ENCODE measurements at regions not wholly inside any gene's neighbourhood (a gene's known extent, or its start where the extent isn't known, plus 50 kb on each side); places are given as distances from the start of the nearest gene placed in this dataset.

DNA sequence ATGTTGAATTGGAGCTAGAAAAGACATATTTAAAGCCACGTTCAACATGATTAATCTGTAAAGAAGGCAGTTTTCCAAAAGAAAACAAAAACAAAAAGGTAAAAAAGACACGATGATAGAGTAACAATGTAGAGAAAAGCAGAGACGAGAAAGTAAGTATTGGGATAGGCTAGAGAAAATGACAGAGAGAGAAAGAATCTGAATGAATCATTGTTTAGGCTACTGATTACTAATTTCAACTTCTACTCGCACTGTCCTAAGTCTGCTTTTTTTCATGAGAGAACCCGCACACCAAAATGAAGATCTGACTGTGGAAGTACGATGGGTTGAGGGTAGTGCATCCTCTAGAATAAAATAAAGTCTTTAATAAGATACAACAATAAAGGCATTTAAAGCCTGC is 1599.2 kb upstream of the TMEFF2 start:
- DNase-seq = no peak

DNA sequence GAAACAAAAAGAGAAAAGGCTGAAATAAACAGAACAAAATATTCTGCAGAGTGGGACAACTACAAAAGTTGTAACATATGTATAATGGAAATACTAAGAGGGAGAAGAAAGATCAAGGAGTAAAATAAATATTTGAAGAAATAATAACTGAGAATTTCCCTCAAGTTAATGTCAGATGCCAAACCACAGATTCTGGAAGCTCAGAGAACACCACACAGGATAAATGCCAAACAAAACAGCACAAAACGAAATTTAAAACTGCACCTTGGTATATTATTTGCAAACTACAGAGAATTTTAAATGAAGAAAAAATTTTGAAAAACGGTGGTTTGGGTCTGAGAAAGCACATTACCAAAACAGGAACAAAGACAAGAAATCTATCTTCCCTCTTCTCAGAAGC is 1588.9 kb upstream of the TMEFF2 start:
- DNase-seq = no peak

DNA sequence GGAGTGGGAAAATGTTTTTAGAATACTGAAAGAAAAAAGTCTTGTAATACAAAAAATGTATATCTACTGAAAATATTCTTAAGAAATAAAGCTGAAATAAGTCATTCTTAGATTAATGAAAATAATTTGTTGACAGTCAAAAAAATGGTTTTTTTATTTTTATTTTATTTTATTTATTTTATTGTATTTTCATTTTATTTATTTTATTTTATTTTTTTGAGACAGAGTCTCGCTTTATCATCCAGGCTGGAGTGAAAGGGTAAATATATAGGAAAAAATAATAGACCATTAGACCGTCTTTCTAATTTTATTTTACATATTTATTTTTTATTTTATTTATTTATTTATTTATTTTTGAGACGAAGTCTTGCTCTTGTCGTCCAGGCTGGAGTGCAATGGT is 1583.6 kb upstream of the TMEFF2 start:
- no peak for DNase-seq

DNA sequence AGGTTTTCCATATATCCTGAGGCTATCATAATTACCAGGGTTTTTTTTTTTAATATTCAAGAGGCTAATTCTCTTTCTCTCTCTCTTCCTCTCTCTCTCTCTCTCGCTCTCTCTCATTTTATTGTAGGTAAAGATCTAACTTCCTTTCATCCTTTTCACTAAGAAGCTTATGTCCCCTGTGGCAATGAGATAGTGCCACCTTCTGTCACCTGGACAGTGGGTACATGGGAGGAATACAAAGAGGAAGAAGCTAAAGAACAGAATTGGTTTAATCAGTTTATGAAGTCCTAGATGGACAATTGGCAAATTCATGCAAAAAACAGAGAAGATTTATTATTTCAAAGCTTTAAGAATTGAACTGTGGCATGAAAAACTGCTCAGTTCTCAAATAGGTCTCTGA is 1582.3 kb upstream of the TMEFF2 start:
- DNase-seq = no peak

DNA sequence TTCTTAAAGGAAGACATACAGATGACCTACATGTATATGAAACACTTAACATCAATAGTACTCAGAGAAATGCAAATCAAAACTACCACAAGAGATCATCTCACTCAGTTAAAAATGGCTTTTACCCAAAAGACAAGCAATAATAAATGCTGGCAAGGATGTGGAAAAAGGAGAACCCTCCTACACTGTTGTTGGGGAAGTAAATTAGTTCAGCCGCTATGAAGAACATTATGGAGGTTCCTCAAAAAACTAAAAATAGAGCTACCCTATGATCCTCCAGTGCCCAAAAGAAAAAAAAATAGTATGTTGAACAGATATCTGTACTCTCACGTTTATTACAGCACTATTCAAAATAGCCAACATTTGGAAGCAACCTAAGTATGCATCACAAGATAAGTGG is 1579.4 kb upstream of the TMEFF2 start:
- no peak for DNase-seq

DNA sequence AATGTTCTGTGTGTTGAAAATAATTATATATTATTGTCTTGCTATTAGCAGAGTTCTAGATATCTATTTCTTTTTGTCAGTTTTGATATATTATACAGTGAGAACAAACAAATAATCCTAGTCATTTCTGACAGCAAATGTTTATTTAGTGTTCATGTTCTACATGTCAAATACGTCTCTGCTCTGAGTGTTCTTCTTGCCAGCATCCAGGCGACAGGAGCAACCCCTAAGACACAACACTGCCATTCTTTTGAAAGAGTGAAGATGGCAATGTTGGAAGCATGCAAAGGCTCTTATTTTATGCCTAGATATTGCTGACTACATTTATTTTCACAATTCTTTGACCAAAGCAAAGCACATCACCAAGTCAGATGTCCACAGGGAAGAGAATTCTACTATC is 1556.6 kb upstream of the TMEFF2 start:
- no peak for DNase-seq

DNA sequence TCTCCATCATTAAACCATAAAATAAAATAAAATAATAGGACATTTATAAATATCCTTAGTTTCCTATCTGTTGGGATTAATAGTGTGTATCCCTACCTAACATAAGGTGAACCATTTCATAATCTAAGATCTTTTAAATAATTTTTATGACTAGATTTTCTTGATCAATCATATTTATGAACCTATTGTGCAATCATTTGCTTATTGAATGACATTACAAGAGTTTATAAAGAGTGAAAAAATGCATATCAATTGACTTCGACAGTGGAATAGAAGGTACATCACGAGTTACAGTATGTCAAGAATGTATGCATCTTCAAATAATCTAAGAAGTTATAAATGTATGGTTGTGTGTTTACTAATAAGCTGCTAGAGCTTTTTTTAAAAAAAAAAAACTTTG is 1554.8 kb upstream of the TMEFF2 start:
- DNase-seq = no peak

DNA sequence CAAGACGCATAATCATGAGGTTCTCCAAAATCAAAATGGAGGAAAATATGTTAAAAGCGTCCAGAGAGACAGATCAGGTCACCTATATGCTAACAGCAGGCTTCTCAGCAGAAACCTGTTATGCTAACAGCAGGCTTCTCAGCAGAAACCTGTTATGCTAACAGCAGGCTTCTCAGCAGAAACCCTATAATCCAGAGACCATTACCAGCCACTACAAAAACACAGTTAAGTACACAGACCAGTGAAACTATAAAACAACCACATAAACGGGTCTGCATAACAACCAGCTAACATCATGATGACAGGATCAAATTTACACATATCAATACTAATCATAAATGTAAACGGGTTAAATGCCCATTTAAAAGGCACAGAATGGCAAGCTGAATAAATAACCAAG is 1548.4 kb upstream of the TMEFF2 start:
- DNase-seq = no peak

DNA sequence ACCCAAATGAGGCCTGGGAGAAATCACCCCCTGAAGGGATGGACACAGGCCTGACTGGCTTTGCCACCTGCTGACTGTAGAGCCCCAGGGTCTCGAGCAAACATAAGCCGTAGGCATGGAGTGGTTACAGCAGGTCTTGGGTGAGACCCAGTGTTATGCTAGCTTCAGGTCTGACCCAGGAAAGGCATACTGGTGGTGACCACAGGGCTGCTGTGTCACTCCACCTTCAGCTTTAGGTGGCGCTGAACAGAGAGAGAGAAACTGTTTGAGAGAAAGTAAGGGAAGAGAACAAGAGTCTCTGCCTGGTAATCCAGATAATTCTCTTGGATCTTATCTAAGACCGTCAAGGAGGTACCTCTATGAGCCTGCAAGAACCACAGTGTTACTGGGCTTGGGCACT is 1544.2 kb upstream of the TMEFF2 start:
- no peak for DNase-seq

DNA sequence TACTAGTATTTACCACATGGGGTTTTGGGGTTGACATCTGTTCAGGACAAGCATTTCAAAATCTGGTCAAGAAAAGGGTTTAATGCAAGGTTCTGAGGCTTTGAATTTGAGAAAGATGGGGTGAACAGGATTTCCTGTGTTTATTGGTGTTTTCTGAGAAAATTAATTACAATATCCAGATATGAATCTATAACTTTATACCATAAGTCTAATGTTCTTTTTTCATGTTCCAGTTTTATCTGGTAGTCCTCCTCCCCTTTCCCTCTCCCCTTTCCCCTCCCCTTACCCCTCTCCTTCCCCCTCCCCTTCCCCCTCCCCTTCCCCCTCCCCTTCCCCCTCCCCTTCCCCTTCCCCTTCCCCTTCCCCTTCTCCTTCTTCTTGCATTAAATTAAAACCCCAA is 1518.2 kb upstream of the TMEFF2 start:
- DNase-seq = no peak

DNA sequence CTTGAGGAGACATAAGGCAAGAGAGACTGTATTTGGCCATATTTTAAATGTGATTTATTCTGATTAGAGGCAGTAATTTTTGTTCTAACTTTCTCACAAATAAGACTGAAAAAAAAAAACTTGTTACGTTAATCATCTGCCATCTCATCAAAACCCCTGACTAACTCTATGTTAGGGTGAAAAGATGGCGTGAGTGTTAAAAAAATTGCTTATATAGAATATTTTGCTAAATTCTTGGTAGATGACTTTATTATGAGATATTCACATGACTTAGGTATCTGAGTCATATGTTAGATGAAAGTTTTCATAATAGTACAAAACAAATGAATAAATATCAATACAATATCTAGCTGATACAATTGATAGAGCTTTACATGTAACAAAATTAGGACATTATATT is 1508.7 kb upstream of the TMEFF2 start:
- DNase-seq = no peak

DNA sequence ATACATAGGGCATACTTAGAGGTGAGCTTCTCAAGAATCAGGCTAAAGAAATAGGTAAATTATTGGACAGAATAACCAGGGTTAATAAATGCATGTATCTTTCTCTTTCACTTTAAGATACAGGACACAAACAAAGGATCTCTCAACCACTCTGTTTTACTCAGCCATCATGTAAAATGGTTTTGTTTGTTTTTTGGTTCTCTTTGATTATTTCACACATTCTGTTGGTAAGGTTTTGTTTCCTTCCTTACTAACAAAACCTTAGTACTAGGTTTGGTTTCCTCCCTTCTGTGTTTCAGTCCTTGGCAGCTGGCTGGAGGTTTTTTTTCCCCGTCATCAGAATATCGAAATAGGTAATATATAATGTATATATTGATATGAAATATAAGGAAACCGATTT is 1506.8 kb upstream of the TMEFF2 start:
- DNase-seq = no peak

DNA sequence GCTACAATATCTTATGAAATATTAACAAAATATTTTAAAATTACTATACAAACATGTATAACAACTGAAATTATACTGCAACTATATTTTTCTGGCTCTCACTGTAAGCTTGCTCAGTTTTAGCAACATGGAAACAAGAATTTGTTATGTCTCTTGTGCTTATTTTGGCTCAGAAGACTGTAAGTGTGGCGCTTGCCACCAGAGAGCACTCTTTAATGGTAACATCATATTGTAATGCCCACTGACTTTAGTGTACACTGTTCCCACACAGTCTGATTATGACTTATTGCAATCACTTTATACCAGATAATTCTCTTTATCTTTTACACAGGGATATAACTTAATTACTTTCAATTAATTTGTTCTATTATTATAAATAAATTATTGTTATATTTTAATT is 1500.6 kb upstream of the TMEFF2 start:
- no peak for DNase-seq

DNA sequence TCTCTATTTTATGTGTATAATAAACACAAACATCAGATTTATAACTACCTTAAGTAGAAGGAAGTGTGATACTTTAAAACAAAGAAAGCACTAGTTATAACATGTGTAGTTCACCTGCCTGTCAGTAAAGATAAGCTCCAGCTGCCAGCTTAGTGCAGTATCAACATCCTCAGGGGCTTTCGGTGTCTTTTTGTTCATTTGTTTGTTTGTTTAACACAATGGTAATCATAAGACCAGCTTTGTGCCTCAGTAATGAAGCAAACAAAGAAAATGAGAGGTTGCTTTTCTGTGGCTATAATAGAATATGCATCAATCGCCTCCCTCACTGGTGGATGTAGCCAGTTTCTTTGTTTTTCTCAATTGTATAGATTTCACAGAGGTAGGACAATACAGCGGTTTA is 1499.0 kb upstream of the TMEFF2 start:
- no peak for DNase-seq

DNA sequence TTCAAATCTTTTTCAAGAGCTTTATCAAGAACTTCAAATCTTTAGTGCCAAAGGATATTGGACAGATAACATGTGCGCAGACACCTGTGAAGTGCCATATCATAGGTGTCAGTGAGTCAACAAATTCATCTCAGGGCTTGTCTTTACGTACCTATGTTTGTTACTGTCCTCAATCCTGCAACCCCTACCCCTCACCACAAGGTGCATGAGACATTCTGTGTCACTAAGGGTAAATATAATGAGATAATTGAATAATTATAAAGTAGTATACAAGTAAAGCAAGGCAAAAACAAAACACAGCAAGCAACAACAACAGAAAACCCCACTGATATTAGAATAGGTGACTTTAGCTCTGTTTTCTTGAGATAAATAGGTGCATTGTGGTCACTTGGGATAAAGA is 1495.8 kb upstream of the TMEFF2 start:
- DNase-seq = no peak

DNA sequence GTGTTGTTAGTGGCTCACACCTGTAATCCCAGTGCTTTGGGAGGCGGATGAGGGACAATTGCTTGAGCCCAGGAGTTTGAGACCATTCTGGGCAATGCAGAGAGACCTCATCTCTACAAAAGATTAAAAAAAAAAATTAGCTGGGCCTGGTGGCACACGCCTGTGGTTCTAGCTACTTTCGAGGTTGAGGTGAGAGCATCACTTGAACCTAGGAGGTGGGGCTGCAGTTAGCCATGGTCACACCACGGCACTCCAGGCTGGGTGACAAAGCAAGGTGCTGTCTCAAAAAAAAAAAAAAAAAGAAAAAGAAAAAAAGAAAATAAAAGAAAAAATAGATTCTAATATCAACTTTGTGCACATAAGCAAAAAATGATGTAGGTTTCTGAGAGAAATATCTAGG is 1492.5 kb upstream of the TMEFF2 start:
- DNase-seq = no peak

DNA sequence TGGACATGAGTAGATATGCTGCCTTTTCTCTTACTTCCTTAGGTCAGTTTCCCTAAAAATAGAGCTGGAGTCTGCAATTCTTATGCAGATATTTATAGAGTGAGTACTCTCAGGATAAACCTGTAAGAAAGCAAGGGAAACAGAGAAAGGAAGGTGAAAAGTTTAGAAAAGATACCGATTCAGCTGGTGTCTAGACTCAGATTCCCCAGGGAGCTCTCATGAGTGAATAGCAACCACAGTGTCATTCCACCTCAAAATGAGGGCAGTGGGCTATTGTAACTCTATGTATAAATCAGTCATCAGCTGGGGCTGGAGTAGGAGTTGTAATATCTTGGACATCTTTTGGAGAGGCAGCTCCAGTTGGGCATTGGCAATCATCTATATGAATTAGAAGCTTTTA is 1485.1 kb upstream of the TMEFF2 start:
- DNase-seq = no peak

DNA sequence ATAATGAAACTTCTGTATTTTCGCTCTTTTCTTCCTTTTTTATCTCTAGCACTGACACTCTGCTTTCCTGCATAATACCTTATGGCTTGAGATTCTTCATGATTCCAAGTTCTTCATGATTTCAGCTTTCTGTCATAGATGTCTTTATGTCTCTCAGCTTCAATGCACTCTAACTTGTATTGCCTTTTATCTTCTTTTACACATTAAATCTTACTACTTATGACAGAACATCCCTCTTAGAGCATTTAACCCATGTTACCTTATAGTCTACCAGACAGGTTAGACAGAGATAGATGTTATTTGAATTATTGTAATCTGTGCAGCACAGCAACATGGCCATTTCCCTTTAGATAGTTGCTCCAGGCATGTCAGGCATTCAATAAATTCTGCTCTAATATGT is 1475.7 kb upstream of the TMEFF2 start:
- DNase-seq = no peak

DNA sequence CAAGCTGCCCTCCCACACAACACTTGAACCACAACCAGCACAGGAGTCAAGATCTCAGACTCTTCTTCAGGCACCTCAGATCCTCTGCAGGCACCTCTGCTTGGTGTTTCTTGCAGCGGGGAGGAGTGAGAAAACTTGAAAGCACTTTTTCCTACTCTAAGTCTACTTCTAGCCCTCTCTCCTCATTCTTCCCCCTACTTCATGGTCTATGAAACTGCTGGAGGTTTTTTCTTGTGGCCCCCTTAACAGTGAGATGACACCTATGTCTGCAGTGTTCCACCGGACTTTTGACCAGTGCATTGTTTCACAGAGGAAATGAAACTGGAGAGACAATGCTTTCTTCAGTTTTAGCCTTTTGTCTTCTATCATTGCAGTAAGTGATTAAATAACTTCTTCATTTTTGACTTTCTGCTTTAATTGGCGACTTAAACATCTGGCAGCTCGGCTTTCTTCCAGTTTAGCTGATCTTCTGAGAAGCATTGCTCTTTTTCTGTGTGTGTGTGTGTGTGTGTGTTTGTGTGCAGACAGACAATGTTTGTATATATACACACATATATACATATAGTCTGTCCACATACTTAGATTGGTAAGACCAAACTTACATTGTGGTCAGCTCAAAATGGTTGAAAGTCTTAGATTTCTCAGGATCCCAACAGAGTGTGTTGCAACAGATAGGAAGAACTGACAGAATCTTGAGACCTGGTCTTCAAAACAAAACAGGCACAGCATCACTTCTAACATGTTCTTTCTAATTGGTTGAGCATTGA is 1474.0 kb upstream of the TMEFF2 start:
- DNase-seq = no peak

DNA sequence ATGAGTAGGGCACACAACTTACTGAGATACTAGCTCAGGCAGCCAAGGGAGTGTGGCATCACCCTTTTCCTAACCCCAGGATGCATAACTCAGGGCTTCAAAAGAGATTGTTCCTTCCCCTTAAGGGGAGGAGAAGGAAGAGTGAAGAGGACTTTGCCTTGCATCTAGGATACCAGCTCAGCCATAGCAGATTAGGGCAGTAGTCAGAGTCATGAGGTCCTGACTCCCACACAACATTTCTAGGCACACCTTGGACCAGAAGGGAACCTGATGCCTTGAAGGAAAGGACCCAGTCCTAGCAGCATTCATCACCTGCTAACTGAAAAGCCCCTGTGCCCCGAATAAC is 1433.2 kb upstream of the TMEFF2 start:
- DNase-seq = no peak

DNA sequence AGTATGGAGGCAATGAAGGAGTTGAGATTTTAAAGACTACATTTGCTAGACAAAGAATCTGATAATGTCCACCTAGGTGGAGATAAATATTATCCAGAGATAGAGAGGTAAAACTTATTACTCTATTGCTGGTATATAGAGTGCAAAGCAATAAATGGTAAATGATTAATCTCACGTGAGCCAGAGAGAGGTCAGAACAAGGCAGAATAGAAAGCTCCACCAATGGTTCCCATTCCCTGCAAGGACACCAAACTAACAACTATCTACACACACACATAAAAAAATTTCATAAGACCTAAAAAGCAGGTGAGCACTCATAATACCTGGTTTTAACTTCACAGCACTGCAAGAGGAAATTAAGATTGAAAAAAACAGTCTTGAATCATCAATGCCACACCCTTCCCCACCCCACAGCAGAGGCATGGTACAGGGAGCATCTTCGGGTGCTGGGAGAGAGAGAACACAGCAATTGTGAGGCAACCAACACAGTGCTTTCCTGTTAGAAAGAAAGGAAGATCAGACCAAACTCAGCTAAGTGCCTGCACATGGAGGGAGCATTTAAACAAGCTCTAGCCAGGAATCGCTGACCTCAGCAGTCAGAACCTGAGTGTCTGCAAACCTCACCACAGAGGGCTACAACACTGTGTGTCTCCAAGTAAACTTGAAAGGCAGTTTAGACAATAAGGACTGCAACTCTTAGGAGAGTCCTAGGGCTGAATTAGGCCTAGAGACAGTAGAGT is 1432.6 kb upstream of the TMEFF2 start:
- no peak for DNase-seq

DNA sequence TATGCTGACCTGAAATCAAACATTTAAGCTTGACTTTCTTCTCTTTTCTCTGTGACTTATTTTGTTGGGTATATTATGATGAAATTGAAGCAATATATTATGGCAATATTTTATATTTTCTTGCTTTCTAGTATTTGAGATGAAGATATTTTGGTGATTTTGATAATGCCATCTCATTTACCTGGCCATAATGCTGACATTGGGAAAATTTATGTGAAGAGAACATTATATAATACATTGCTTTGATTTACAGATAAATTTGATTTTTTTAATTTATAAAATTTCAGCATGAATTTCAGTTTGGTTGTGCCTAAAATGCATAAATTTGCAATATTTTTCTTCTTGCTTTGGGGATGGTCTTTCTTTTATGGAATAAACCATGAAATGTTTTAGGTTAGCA is 1413.7 kb upstream of the TMEFF2 start:
- DNase-seq = no peak

DNA sequence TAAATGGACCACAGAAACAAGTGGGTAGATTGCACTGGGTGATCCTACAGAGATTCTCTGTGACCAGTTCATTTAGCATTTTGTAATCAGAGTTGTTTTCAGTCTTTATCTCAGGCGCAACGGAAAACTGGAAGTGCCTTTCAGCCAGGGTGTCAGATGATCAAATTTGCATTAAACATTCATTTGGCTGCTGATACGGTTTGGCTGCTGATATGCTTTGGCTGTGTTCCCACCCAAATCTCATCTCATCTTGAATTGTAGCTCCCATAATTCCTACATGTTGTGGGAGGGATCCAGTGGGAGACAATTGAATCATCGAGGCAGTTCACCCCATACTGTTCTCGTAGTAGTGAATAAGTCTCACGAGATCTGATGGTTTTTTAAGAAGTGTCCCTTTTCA is 1396.1 kb upstream of the TMEFF2 start:
- no peak for DNase-seq

DNA sequence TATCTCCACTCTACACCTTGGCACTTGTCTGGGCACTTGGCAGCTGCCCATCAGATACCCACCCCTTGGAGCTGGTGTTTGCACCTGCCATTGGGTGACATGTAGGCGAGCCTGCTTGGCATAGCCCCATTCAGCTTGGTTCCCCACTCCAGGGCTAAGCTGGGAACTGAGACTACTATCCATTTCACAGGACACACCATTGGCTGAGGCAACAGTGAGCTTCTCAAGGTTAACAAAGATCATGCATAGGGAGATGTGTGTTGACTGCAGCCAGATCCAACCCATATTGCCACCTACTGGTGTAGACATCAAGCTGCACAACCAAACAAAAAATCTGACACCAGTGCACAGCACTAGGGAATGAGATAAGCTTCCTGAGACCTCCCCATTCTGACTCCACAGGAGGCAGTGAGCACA is 1389.8 kb upstream of the TMEFF2 start:
- DNase-seq = no peak
